Activated CD4-positive, alpha-beta T cell treated with anti-CD3 and anti-CD28 coated beads for 36 hours (primary cell): ENCODE measurements at regions not wholly inside any gene's neighbourhood (a gene's known extent, or its start where the extent isn't known, plus 50 kb on each side); places are given as distances from the start of the nearest gene placed in this dataset.

Source experiments
- ATAC-seq: fragments of 200-7000 bp; cut with Tn5 transposase; one replicate; pipeline ENCODE4 v1.10.0; 2021; ENCODE audit warnings: mild to moderate bottlenecking, moderate library complexity
- CTCF ChIA-PET: fragments of 350-600 bp; sonication (Branson Sonifier 250); formaldehyde crosslinking; loops from one replicate; lab custom pipeline; 2021; ENCODE audit warnings: antibody characterized with exemption; lab: Charles Lee
- POLR2A ChIA-PET: fragments of 350-600 bp; sonication (Branson Sonifier 250); formaldehyde crosslinking; loops from one replicate; lab custom pipeline; 2021; ENCODE audit warnings: antibody characterized with exemption, inconsistent platforms; lab: Charles Lee
- DNase-seq: peaks from one replicate; pipeline ENCODE4 v3.0.0-alpha.2; 2020
- H3K27ac Mint-ChIP-seq: one replicate; pipeline ENCODE4 v1.8.0; 2021; ENCODE audit warnings: mixed read lengths
- H3K27me3 Mint-ChIP-seq: one replicate; pipeline ENCODE4 v1.8.0; 2021; ENCODE audit warnings: mixed read lengths
- H3K36me3 Mint-ChIP-seq: one replicate; pipeline ENCODE4 v1.8.0; 2021; ENCODE audit warnings: low read depth, mixed read lengths
- H3K4me1 Mint-ChIP-seq: one replicate; pipeline ENCODE4 v1.8.0; 2021; ENCODE audit warnings: mixed read lengths
- H3K4me3 Mint-ChIP-seq: one replicate; pipeline ENCODE4 v1.8.0; 2021; ENCODE audit warnings: mild to moderate bottlenecking, moderate library complexity, mixed read lengths
- H3K9me3 Mint-ChIP-seq: one replicate; pipeline ENCODE4 v1.8.0; 2021; ENCODE audit warnings: low read depth, mixed read lengths
- intact Hi-C, 2 experiments: fragments of 100-400 bp; cut with DNase I in 1 of 2; cut with micrococcal nuclease in 1 of 2; formaldehyde crosslinking; loops; one replicate each; pipeline versions ENCODE4 v1.14.2 to v1.15.1; 2022 to 2024; cut with DNase I, micrococcal nuclease

DNA sequence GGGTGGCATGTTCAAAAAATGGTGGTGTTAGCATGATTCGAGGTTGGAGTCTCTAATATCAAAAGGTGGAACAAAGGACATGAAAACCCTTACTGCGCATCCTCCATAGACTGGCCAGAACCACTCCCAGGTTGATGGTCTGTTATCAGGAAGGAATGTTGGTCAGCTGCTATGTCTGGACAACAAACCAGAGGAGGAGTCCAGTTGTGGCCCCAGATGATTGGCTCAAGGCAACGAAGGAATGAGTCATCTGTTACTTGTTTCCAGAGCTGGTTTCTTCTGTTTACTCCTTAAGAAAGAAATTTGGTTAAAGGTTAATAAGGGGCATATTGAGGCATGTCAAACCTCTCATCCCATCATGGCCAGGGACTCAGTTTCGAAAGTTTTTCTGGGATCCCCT is 56.8 kb upstream of the GRIA4 start:
- CTCF ChIA-PET, result no interaction called here
- intact Hi-C loops, result no loop called here
- ATAC-seq (no peak), DNase-seq (no peak)
- Mint-ChIP-seq H3K4me1 (no peaks in the 10 kb centered on the region), H3K27ac (no peak overlapping the region), H3K4me3 (no peak overlapping the region), H3K9me3 (no peaks in the 10 kb centered on the region), H3K36me3 (no peaks in the 10 kb centered on the region), H3K27me3 (peaks cover 3% of the 10 kb centered on the region)
- POLR2A ChIA-PET, result no interaction called here

DNA sequence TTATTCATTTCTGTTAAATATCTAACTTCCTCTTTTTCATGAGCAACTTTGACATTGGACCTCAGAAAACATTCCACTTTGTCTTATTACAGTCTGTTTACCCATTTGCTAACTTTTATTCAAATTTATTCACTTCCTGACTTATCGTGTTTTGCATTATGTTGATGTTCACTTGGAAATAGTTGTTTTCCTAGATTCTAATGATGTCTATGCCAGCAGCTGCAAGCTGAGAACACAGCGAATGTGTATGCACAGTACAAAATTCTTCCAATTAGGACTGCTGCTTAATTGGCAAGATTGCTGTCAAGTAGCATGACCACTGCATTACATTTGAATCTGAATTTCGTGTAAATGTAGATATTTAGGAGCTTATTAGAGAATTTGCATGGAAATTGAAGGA is 61.5 kb upstream of the GRIA4 start:
- no peaks in the 10 kb centered on the region for H3K9me3 Mint-ChIP-seq
- H3K4me3 Mint-ChIP-seq, result no peak overlapping the region
- ChIA-PET POLR2A (no interaction called here), CTCF (interaction anchor here (0.7 kb wide), 1 partner anchor 75 kb away, joined by 3 read pairs; no protein-coding TSS in a partner anchor)
- H3K27ac Mint-ChIP-seq, result no peak overlapping the region
- peaks cover 2% of the 10 kb centered on the region for H3K27me3 Mint-ChIP-seq
- H3K4me1 Mint-ChIP-seq, result no peaks in the 10 kb centered on the region
- H3K36me3 Mint-ChIP-seq, result no peaks in the 10 kb centered on the region
- DNase-seq (no peak), ATAC-seq (no peak)
- intact Hi-C loops, result no loop called here

DNA sequence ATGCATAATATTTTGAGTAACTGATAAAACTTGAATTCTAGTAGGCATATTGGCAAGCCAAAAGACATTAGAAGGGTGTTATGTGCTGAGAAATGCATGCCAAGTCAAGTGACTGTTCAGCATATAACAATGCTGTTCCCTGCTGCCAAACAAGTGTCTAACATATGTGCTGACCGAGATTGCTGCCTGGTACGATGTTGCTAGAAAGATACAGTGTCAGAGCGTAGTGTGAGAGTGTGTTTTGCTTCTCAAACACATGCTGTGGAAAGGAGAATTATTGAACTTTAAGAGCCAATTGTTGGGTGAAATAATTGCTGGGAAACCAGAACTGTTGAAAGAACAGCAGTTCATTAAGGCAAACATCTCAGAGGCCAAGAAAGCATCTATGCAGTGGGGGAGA is 71.3 kb upstream of the GRIA4 start:
- Mint-ChIP-seq H3K36me3 (no peaks in the 10 kb centered on the region), H3K4me1 (no peaks in the 10 kb centered on the region), H3K27me3 (no peaks in the 10 kb centered on the region), H3K9me3 (no peaks in the 10 kb centered on the region), H3K27ac (no peak overlapping the region), H3K4me3 (no peak overlapping the region)
- ChIA-PET CTCF (no interaction called here), POLR2A (no interaction called here)
- ATAC-seq (no peak), DNase-seq (no peak)
- intact Hi-C loops, result no loop called here

DNA sequence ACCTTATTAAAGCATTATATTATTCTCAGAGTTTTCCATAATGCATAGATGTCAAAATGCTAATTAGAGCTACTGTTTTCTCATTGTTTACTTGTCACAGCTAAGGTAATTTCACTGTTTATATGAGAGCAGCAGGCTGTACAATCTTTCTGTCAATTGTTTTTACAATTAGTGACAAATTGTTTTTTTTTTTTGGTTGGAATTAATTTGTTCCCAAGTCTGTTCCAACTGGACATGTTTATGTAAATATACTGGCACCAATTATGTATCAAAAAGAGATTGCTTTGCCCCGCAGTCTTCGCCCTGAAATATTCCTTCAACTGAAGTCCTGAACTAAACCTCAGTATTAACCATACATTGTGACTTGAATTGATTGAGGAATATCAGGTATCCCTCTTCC is 72.3 kb upstream of the GRIA4 start:
- no peaks in the 10 kb centered on the region for H3K36me3 Mint-ChIP-seq
- H3K4me1 Mint-ChIP-seq, result no peaks in the 10 kb centered on the region
- no peaks in the 10 kb centered on the region for H3K9me3 Mint-ChIP-seq
- no peak overlapping the region for H3K27ac Mint-ChIP-seq
- DNase-seq (no peak), ATAC-seq (no peak)
- POLR2A ChIA-PET, result no interaction called here
- no peaks in the 10 kb centered on the region for H3K27me3 Mint-ChIP-seq
- intact Hi-C loops, result no loop called here
- CTCF ChIA-PET, result interaction anchor here (0.6 kb wide), 1 partner anchor 27 kb away, joined by 3 read pairs; no protein-coding TSS in a partner anchor
- H3K4me3 Mint-ChIP-seq, result no peak overlapping the region

DNA sequence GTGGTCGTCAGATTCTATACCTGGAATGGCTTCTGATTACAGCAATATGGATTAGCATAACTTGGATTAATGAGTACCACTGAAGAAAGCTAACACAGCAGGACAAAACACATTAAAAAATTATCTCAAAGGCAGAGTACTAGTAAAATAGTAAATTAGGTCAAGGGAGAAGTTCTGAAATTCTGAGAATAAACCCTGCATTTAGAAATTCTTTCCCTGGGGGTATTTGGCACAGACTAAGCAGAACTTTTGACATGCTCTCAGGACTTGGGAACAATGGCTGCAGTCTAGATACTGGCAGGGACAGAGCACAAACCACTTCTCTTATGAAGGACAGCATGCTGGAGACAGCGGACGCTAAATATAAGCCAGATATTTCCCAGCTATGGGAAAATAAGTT is 85.6 kb upstream of the GRIA4 start:
- H3K4me3 Mint-ChIP-seq, result no peak overlapping the region
- ChIA-PET POLR2A (no interaction called here), CTCF (interaction anchor here (0.8 kb wide), 1 partner anchor 261 kb away, joined by 4 read pairs; no protein-coding TSS in a partner anchor)
- DNase-seq, result no peak
- peaks cover 7% of the 10 kb centered on the region for H3K9me3 Mint-ChIP-seq
- H3K36me3 Mint-ChIP-seq, result no peaks in the 10 kb centered on the region
- ATAC-seq, result no peak
- no peak overlapping the region for H3K27ac Mint-ChIP-seq
- intact Hi-C loops, result no loop called here
- no peaks in the 10 kb centered on the region for H3K4me1 Mint-ChIP-seq
- H3K27me3 Mint-ChIP-seq, result no peaks in the 10 kb centered on the region

DNA sequence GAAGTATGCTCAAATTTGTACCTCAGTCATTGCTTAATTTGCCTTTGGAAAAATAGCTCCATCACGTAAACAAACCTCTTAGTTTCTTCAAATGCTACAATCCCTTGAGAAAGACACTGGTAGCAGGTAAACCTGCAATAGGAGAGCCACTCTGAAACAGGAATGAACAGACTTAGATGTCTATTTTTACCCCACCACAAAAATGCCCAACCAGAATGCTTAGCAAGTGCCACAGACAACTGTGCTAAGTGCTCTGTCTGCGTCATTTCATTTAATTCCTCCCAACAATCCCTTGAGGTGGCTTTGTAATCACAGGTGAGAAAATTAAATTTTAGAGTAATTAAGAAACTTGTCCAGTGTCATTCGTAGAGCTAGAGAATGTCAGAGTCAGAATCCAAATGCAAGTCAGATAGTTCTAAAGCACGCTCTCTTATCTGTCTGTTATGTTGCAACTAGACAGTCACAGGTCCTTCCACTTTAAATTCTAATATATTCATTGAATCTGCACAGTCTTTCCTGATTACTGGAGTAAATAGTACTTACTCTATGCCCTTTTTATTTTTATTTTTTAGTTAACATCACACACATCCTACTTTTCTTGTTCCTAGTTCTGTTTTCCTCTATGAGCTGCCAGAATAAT is 89.0 kb upstream of the GRIA4 start:
- no peaks in the 10 kb centered on the region for H3K9me3 Mint-ChIP-seq
- CTCF ChIA-PET, result interaction anchor here (0.7 kb wide), 1 partner anchor 1247 kb away, joined by 3 read pairs; no protein-coding TSS in a partner anchor
- no peaks in the 10 kb centered on the region for H3K36me3 Mint-ChIP-seq
- H3K27ac Mint-ChIP-seq, result no peak overlapping the region
- ATAC-seq (no peak), DNase-seq (no peak)
- no peak overlapping the region for H3K4me3 Mint-ChIP-seq
- no peaks in the 10 kb centered on the region for H3K4me1 Mint-ChIP-seq
- intact Hi-C loops, result no loop called here
- POLR2A ChIA-PET, result no interaction called here
- H3K27me3 Mint-ChIP-seq, result no peaks in the 10 kb centered on the region

DNA sequence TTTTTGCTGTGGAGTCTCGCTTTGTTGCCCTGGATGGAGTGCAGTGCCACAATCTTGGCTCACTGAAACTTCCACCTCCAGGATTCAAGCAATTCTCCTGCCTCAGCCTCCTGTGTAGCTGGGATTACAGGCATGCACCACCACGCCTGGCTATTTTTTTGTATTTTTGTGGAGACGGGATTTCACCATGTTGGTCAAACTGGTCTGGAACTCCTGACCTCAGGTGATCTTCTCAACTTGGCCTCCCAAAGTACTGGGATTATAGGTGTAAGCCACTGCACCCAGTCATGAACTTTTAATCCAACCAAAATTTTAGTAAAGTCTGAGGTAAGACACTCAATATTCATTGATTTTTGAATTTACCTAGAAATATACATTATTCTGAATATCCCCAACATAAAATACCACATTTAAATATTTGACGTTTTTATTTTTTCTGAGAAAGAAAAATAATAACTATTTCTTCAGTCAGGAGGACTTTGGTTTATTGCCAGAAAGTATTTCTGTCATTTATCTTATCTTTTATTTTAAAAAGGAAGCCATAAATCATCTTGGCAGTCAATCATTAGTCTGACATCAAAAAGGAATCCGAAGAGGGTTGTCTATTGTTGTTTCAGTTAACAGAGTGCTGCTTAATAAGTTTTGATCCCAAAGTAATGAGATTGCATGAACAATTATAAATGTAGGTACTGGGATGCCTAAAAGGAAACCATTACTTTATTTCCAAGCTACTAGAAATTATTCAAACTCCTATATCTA is 102.2 kb upstream of the GRIA4 start:
- ChIA-PET POLR2A (no interaction called here), CTCF (interaction anchor here (0.8 to 1.4 kb wide), 2 partner anchors 19 to 355 kb away, joined by 3 to 5 read pairs; no protein-coding TSS in a partner anchor)
- H3K9me3 Mint-ChIP-seq, result no peaks in the 10 kb centered on the region
- intact Hi-C loops, result no loop called here
- no peaks in the 10 kb centered on the region for H3K36me3 Mint-ChIP-seq
- H3K4me1 Mint-ChIP-seq, result no peaks in the 10 kb centered on the region
- H3K27me3 Mint-ChIP-seq, result peaks cover 2% of the 10 kb centered on the region
- DNase-seq, result no peak
- no peak for ATAC-seq
- no peak overlapping the region for H3K4me3 Mint-ChIP-seq
- no peak overlapping the region for H3K27ac Mint-ChIP-seq

DNA sequence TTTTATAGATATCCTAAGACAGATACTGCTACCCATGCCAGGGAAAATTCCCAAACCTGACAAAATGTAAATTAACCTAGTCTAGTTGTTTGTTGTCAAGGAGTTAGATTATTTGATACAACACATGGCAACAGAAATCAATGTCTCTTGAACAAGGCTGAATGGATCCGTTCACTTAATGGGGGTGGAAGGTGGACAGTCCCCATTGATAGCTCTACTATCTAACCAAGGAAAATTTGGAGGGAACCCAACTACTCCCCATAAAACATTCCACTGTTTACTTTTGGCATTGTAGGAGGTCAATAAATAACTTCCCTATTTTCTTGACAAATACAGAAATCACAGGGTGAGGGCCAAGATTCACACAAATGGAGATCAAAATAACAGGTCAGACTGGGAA is 117.9 kb upstream of the GRIA4 start:
- no peak overlapping the region for H3K4me3 Mint-ChIP-seq
- H3K27me3 Mint-ChIP-seq, result peaks cover 4% of the 10 kb centered on the region
- DNase-seq, result no peak
- ChIA-PET POLR2A (no interaction called here), CTCF (no interaction called here)
- no peak for ATAC-seq
- H3K4me1 Mint-ChIP-seq, result no peaks in the 10 kb centered on the region
- intact Hi-C loops, result no loop called here
- no peaks in the 10 kb centered on the region for H3K9me3 Mint-ChIP-seq
- H3K27ac Mint-ChIP-seq, result no peak overlapping the region
- no peaks in the 10 kb centered on the region for H3K36me3 Mint-ChIP-seq

DNA sequence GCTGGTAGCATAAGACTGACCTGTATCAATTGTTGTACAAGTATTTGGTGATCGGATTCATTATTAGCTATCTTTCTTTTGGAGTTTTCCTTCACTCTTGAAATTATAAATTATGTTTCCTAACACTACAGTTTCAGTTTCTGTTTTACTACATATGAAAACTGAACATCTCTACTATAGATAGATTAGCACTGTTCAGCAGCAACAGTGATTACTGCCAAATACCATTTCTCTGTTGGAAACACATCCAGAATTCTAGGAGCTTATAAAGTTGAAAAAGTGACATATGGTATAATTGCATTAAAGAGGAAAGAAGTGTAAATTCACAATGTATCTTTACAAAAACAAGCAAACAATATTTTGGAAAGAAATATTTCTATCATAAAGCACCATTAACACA is 118.5 kb upstream of the GRIA4 start:
- intact Hi-C loops, result no loop called here
- ATAC-seq, result no peak
- H3K27ac Mint-ChIP-seq, result no peak overlapping the region
- H3K4me1 Mint-ChIP-seq, result no peaks in the 10 kb centered on the region
- DNase-seq, result no peak
- CTCF ChIA-PET, result no interaction called here
- peaks cover 4% of the 10 kb centered on the region for H3K27me3 Mint-ChIP-seq
- POLR2A ChIA-PET, result no interaction called here
- H3K9me3 Mint-ChIP-seq, result no peaks in the 10 kb centered on the region
- no peak overlapping the region for H3K4me3 Mint-ChIP-seq
- no peaks in the 10 kb centered on the region for H3K36me3 Mint-ChIP-seq

DNA sequence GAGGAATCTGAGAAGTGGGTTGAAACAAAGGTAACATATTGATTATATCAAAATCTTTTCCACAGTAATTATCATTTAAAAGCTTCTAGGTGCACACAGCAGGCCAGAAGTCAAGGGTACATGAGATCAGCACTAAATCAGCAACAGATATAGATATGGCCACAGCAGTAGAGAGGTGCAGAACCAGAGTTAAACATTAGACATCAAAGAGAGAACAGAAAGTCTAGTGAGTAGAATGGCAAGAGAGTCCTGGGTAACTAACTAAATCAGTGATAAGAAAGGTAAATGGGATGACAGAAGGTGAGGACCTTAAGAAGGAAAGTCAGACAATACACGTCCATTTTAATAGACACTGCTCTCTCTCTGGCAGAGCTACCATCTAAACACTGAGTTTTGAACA is 119.5 kb upstream of the GRIA4 start:
- peaks cover 4% of the 10 kb centered on the region for H3K27me3 Mint-ChIP-seq
- H3K4me1 Mint-ChIP-seq, result no peaks in the 10 kb centered on the region
- H3K4me3 Mint-ChIP-seq, result no peak overlapping the region
- H3K9me3 Mint-ChIP-seq, result no peaks in the 10 kb centered on the region
- intact Hi-C loops, result no loop called here
- no peak overlapping the region for H3K27ac Mint-ChIP-seq
- CTCF ChIA-PET, result interaction anchor here (0.6 kb wide), 1 partner anchor 390 kb away, joined by 3 read pairs; no protein-coding TSS in a partner anchor
- H3K36me3 Mint-ChIP-seq, result no peaks in the 10 kb centered on the region
- no peak for ATAC-seq
- DNase-seq, result no peak
- POLR2A ChIA-PET, result no interaction called here

DNA sequence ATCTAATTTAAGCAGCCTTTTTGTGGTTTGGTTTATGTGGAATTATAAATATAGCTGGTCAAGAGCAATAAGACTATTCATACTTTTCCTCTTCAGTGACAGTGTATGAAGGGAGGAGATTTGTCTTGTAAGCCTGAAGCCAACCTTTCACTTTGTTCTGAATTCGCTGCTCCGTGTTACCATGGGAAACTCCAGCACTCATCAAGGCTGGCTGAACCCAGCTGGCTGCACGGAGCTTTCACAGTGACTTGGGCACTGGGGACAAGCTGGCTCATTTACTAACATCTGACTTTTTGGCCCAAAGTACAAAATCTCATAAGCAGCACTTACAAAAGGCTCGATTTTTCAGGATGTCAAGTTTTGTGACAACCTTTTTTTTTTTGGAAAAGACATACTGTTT is 120.4 kb upstream of the GRIA4 start:
- ChIA-PET CTCF (interaction anchor here (0.6 to 1.3 kb wide), 2 partner anchors 19 to 391 kb away, joined by 3 to 5 read pairs; no protein-coding TSS in a partner anchor), POLR2A (no interaction called here)
- no peaks in the 10 kb centered on the region for H3K9me3 Mint-ChIP-seq
- ATAC-seq (no peak), DNase-seq (no peak)
- H3K27me3 Mint-ChIP-seq, result peaks cover 4% of the 10 kb centered on the region
- no peaks in the 10 kb centered on the region for H3K4me1 Mint-ChIP-seq
- no peak overlapping the region for H3K27ac Mint-ChIP-seq
- H3K36me3 Mint-ChIP-seq, result no peaks in the 10 kb centered on the region
- intact Hi-C loops, result no loop called here
- no peak overlapping the region for H3K4me3 Mint-ChIP-seq

DNA sequence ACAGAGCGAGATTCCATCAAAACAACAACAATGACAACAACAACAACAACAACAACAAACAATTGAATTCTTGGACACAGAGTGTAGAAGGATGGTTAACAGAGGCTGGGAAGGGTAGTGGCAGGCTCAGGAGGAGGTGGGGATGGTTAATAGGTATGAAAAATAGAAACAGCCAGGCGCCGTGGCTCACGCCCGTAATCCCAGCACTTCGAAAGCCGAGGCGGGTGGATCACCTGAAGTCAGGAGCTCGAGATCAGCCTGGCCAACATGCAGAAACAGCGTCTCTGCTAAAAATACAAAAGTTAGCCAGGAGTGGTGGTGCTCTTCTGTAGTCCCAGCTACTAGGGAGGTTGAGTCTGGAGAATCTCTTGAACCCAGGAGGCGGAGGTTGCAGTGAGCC is 122.9 kb upstream of the GRIA4 start:
- Mint-ChIP-seq H3K4me1 (no peaks in the 10 kb centered on the region), H3K4me3 (no peak overlapping the region), H3K36me3 (no peaks in the 10 kb centered on the region), H3K9me3 (no peaks in the 10 kb centered on the region), H3K27me3 (peaks cover 4% of the 10 kb centered on the region), H3K27ac (no peak overlapping the region)
- ChIA-PET CTCF (interaction anchor here (0.6 kb wide), 1 partner anchor 1075 kb away, joined by 3 read pairs; no protein-coding TSS in a partner anchor), POLR2A (no interaction called here)
- ATAC-seq (no peak), DNase-seq (no peak)
- intact Hi-C loops, result no loop called here
